ENCODE measurements at regions not wholly inside any gene's neighbourhood (a gene's known extent, or its start where the extent isn't known, plus 50 kb on each side); places are given as distances from the start of the nearest gene placed in this dataset.

GRCh38 chr12:31849090-31849687 is 110.0 kb upstream of the RESF1 start:
- TF ChIP-seq CTCF (IDR thresholded peaks at IDR 0.05; ENCODE audit: borderline replicate concordance, extremely low read depth, low read length, poor library complexity, severe bottlenecking) (no peak), EZH2 (IDR thresholded peaks at IDR 0.05; ENCODE audit: borderline replicate concordance, low read depth, low read length, severe bottlenecking) (no peak)

Measured in DND-41 (cell line).